Inferior parietal cortex (tissue), 1 donor: ENCODE measurements at regions not wholly inside any gene's neighbourhood (a gene's known extent, or its start where the extent isn't known, plus 50 kb on each side); places are given as distances from the start of the nearest gene placed in this dataset.

ENCODE experiments used
- DNase-seq: peaks from one replicate; pipeline ENCODE4 v3.0.0-alpha.2; 2016; ENCODE audit errors: extremely low spot score

GRCh38 chr9:1429297-1429696 is 379.1 kb downstream of the DMRT2 start:
- no peak for DNase-seq

GRCh38 chr9:1431461-1431860 is 381.3 kb downstream of the DMRT2 start:
- DNase-seq, result no peak

GRCh38 chr9:1434052-1434767 is 384.1 kb downstream of the DMRT2 start:
- DNase-seq, result no peak

GRCh38 chr9:1434811-1435210 is 384.7 kb downstream of the DMRT2 start:
- no peak for DNase-seq

- DNase-seq, result no peak
Observed at GRCh38 chr9:1440256-1440655, 390.1 kb downstream of the DMRT2 start.

GRCh38 chr9:1442105-1442504 is 391.9 kb downstream of the DMRT2 start:
- DNase-seq, result no peak

GRCh38 chr9:1443450-1443849 is 393.3 kb downstream of the DMRT2 start:
- DNase-seq, result no peak

GRCh38 chr9:1446671-1447070 is 396.5 kb downstream of the DMRT2 start:
- no peak for DNase-seq

GRCh38 chr9:1453636-1454035 is 403.5 kb downstream of the DMRT2 start:
- no peak for DNase-seq

- DNase-seq, result peak; percentile 25
Observed at GRCh38 chr9:1454211-1454610, 404.1 kb downstream of the DMRT2 start.

GRCh38 chr9:1454616-1455347 is 404.6 kb downstream of the DMRT2 start:
- no peak for DNase-seq

GRCh38 chr9:1455766-1456165 is 405.6 kb downstream of the DMRT2 start:
- no peak for DNase-seq

- no peak for DNase-seq
Observed at GRCh38 chr9:1456301-1457024, 406.3 kb downstream of the DMRT2 start.

GRCh38 chr9:1457460-1457859 is 407.3 kb downstream of the DMRT2 start:
- DNase-seq, result no peak

GRCh38 chr9:1458503-1458902 is 408.3 kb downstream of the DMRT2 start:
- no peak for DNase-seq

- DNase-seq, result peak; percentile 17
Observed at GRCh38 chr9:1460143-1460769, 410.1 kb downstream of the DMRT2 start.

GRCh38 chr9:1461812-1462211 is 411.7 kb downstream of the DMRT2 start:
- no peak for DNase-seq

- no peak for DNase-seq
Observed at GRCh38 chr9:1462626-1463308, 412.6 kb downstream of the DMRT2 start.

- DNase-seq, result no peak
Observed at GRCh38 chr9:1469996-1470395, 419.8 kb downstream of the DMRT2 start.

GRCh38 chr9:1473956-1474634 is 423.9 kb downstream of the DMRT2 start:
- DNase-seq, result no peak

- no peak for DNase-seq
Observed at GRCh38 chr9:1474671-1475070, 424.5 kb downstream of the DMRT2 start.
